ENCODE measurements at regions not wholly inside any gene's neighbourhood (a gene's known extent, or its start where the extent isn't known, plus 50 kb on each side); places are given as distances from the start of the nearest gene placed in this dataset.
"Not testable (repeated sequence)": the region's sequence is repeated elsewhere in the genome, so short reads cannot be mapped to it uniquely, and the experiment has no call there.

GRCh38 chr7:20839196-20839735 lies 52.6 kb upstream of the SP8 start:
- DNase-seq (ENCODE audit: low read depth) = no peak

GRCh38 chr7:20839987-20840386 lies 53.3 kb upstream of the SP8 start:
- DNase-seq (ENCODE audit: low read depth) = no peak

More at GRCh38 chr7:20839196-20839735, 52.6 kb upstream of the SP8 start:
- H3K4me3 ChIP-seq (ENCODE audit: low read depth, low read length) = no peak overlapping the region

GRCh38 chr7:20846791-20847190 lies 60.1 kb upstream of the SP8 start:
- H3K4me3 ChIP-seq (ENCODE audit: low read depth, low read length) = no peak overlapping the region

More at GRCh38 chr7:20839987-20840386, 53.3 kb upstream of the SP8 start:
- no peak overlapping the region for H3K4me3 ChIP-seq (ENCODE audit: low read depth, low read length)

GRCh38 chr7:20858951-20859350 lies 72.3 kb upstream of the SP8 start:
- no peak for DNase-seq (ENCODE audit: low read depth)
- no peak overlapping the region for H3K4me3 ChIP-seq (ENCODE audit: low read depth, low read length)

More at GRCh38 chr7:20846791-20847190, 60.1 kb upstream of the SP8 start:
- DNase-seq (ENCODE audit: low read depth) = no peak

- no peak for DNase-seq (ENCODE audit: low read depth)
- H3K4me3 ChIP-seq (ENCODE audit: low read depth, low read length) = no peak overlapping the region
Measured at GRCh38 chr7:20861468-20861867, 74.8 kb upstream of the SP8 start.

- no peak for DNase-seq (ENCODE audit: low read depth)
- no peak overlapping the region for H3K4me3 ChIP-seq (ENCODE audit: low read depth, low read length)
Measured at GRCh38 chr7:20862554-20862953, 75.9 kb upstream of the SP8 start.

- DNase-seq (ENCODE audit: low read depth) = no peak
- H3K4me3 ChIP-seq (ENCODE audit: low read depth, low read length) = no peak overlapping the region
Measured at GRCh38 chr7:20864221-20864620, 77.5 kb upstream of the SP8 start.

- no peak overlapping the region for H3K4me3 ChIP-seq (ENCODE audit: low read depth, low read length)
- no peak for DNase-seq (ENCODE audit: low read depth)
Measured at GRCh38 chr7:20865684-20866083, 79.0 kb upstream of the SP8 start.

GRCh38 chr7:20870977-20871376 lies 84.3 kb upstream of the SP8 start:
- H3K4me3 ChIP-seq (ENCODE audit: low read depth, low read length) = no peak overlapping the region
- DNase-seq (ENCODE audit: low read depth) = no peak

GRCh38 chr7:20892776-20893175 lies 106.1 kb upstream of the SP8 start:
- DNase-seq (ENCODE audit: low read depth) = no peak
- no peak overlapping the region for H3K4me3 ChIP-seq (ENCODE audit: low read depth, low read length)

GRCh38 chr7:20894806-20895205 lies 108.1 kb upstream of the SP8 start:
- DNase-seq (ENCODE audit: low read depth) = no peak

GRCh38 chr7:20895563-20895962 lies 108.9 kb upstream of the SP8 start:
- DNase-seq (ENCODE audit: low read depth) = no peak
- no peak overlapping the region for H3K4me3 ChIP-seq (ENCODE audit: low read depth, low read length)

More at GRCh38 chr7:20894806-20895205, 108.1 kb upstream of the SP8 start:
- no peak overlapping the region for H3K4me3 ChIP-seq (ENCODE audit: low read depth, low read length)

- no peak overlapping the region for H3K4me3 ChIP-seq (ENCODE audit: low read depth, low read length)
- no peak for DNase-seq (ENCODE audit: low read depth)
Measured at GRCh38 chr7:20896996-20897395, 110.3 kb upstream of the SP8 start.

GRCh38 chr7:20906801-20907453 lies 120.2 kb upstream of the SP8 start:
- no peak overlapping the region for H3K4me3 ChIP-seq (ENCODE audit: low read depth, low read length)
- DNase-seq (ENCODE audit: low read depth) = no peak

- no peak for DNase-seq (ENCODE audit: low read depth)
Measured at GRCh38 chr7:20911081-20911480, 124.4 kb upstream of the SP8 start.

GRCh38 chr7:20913853-20914252 lies 127.2 kb upstream of the SP8 start:
- DNase-seq (ENCODE audit: low read depth) = no peak

More at GRCh38 chr7:20911081-20911480, 124.4 kb upstream of the SP8 start:
- H3K4me3 ChIP-seq (ENCODE audit: low read depth, low read length) = no peak overlapping the region

GRCh38 chr7:20916311-20916710 lies 129.6 kb upstream of the SP8 start:
- DNase-seq (ENCODE audit: low read depth) = no peak
- H3K4me3 ChIP-seq (ENCODE audit: low read depth, low read length) = no peak overlapping the region

More at GRCh38 chr7:20913853-20914252, 127.2 kb upstream of the SP8 start:
- no peak overlapping the region for H3K4me3 ChIP-seq (ENCODE audit: low read depth, low read length)

GRCh38 chr7:20917603-20918002 lies 130.9 kb upstream of the SP8 start:
- no peak overlapping the region for H3K4me3 ChIP-seq (ENCODE audit: low read depth, low read length)
- DNase-seq (ENCODE audit: low read depth) = no peak

GRCh38 chr7:20918156-20918555 lies 131.5 kb upstream of the SP8 start:
- no peak overlapping the region for H3K4me3 ChIP-seq (ENCODE audit: low read depth, low read length)
- no peak for DNase-seq (ENCODE audit: low read depth)

- H3K4me3 ChIP-seq (ENCODE audit: low read depth, low read length); DNase-seq (ENCODE audit: low read depth): not testable (repeated sequence)
Measured at GRCh38 chr7:20927178-20927577, 140.5 kb upstream of the SP8 start.

- no peak for DNase-seq (ENCODE audit: low read depth)
- H3K4me3 ChIP-seq (ENCODE audit: low read depth, low read length) = no peak overlapping the region
Measured at GRCh38 chr7:20927976-20928375, 141.3 kb upstream of the SP8 start.
